HPDE6-E6E7 (cell line): ENCODE measurements at regions not wholly inside any gene's neighbourhood (a gene's known extent, or its start where the extent isn't known, plus 50 kb on each side); places are given as distances from the start of the nearest gene placed in this dataset.
"Not testable (repeated sequence)": the region's sequence is repeated elsewhere in the genome, so short reads cannot be mapped to it uniquely, and the experiment has no call there.

Source experiments
- DNase-seq: peaks from one replicate; pipeline ENCODE4 v3.0.0; 2011; ENCODE audit warnings: missing footprints; ENCODE audit errors: extremely low spot score

DNA sequence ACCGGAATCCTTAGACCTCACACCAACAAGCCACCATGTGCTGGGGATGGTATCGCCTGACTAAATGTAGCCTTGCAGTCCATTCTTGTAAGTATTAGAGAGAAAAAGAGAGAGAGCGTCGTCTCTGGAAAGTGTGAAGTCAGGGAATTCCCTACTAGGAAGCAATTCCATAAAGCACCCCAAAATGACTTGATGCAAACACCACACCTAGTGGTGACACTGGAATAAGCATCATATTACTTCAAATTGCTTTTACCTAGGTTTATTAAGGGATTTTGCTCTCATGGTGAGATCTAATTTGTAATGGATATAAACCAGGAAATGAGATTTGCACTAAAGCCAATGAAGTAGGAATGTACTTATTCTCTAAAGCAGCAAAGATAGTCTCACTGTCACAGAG, 111.4 kb upstream of the METTL9 start:
- not testable (repeated sequence) for DNase-seq

GRCh38 chr16:21499046-21499445, 100.3 kb upstream of the METTL9 start:
- not testable (repeated sequence) for DNase-seq

DNA sequence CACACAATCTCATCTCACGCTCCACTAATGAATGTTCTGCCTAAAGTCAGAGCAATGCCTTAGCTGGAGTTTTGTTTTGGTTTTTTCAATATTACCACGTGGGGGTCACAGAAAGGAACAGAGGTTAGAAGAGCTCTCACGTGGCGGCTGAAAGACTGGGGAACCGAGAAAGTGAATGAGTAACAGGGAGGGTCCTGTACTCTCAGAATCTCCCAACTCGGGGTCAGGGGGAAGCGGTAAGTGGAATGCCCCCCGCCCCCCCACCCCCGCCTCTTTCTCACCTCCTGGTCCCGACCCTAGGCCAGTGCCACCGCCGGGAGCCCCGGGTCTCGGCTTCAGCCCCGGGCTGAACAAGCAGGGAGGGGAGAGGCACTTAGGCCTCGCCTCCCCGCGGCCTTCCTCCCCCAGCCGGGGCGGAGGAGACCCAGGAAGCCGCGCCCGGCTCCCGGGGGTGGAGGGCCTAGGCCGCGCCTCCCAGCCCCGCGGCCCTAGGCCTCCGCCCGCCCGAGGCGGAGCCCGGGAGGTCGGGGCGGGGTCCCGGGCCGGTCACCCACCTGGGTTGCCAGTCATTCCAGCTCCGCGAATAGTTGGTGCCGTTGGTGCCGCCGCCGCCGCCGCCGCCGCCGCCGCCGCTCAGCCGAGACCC, 98.0 kb upstream of the METTL9 start:
- DNase-seq: not testable (repeated sequence)

GRCh38 chr16:21501869-21502667, 97.3 kb upstream of the METTL9 start:
- peak; percentile 99 for DNase-seq

DNA sequence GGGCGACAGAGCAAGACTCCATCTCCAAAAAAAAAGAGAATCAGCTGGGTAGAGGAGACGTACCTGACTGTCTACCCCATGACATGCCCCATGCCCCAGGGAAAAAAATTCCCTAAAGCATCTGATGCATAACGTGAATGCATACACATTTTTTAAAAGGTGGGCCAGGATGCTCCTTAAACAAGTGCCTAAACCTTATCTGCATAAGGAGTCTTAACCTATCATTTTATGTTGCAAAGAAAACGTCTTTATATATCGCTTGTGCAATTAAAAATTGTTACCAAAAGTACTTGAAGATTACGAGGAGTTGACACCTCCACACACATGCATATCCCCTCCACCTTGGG, 95.8 kb upstream of the METTL9 start:
- DNase-seq: not testable (repeated sequence)

GRCh38 chr16:21503941-21504832, 95.2 kb upstream of the METTL9 start:
- DNase-seq: not testable (repeated sequence)

- DNase-seq: not testable (repeated sequence)
Observed at GRCh38 chr16:21505751-21506520, 93.4 kb upstream of the METTL9 start.

- not testable (repeated sequence) for DNase-seq
Observed at GRCh38 chr16:21506857-21507456, 92.4 kb upstream of the METTL9 start.

- DNase-seq: not testable (repeated sequence)
Observed at GRCh38 chr16:21507631-21508305, 91.6 kb upstream of the METTL9 start.

DNA sequence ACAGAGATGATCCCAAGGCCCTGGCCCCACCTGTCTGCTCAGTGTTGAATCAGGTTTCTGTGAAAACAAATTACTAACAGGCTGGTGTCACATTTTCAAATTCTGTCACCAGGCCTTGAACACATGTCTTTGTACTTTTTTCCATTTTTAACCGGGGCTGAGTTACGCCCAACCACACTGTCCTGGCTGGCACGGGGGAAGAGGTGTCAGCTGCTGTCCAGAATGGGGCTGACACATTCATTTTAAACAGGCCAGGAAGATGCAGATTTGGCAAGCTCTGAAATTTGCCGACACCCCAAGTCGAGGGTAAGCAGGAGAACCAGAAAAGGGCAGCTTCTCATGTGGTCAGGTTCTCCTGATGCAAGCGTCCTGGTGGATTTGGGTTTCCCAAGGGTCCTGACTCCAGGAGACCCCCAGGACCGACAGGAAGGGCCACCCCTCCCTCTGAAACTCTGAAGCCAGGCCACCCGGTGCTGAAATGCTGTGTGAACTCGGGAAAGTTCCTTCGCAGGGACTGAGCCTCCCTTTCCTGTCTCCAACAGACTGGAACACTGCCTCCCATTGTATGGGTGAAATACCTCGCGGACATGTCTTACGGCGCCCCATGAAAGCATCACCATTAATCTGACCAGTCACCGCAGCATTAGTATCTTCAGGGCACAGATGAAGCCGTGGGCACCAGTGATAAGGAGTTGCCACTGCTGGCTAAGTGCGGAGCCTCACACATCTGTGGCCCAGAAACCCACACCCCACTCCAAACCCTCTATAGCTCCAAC, 90.5 kb upstream of the METTL9 start:
- not testable (repeated sequence) for DNase-seq

DNA sequence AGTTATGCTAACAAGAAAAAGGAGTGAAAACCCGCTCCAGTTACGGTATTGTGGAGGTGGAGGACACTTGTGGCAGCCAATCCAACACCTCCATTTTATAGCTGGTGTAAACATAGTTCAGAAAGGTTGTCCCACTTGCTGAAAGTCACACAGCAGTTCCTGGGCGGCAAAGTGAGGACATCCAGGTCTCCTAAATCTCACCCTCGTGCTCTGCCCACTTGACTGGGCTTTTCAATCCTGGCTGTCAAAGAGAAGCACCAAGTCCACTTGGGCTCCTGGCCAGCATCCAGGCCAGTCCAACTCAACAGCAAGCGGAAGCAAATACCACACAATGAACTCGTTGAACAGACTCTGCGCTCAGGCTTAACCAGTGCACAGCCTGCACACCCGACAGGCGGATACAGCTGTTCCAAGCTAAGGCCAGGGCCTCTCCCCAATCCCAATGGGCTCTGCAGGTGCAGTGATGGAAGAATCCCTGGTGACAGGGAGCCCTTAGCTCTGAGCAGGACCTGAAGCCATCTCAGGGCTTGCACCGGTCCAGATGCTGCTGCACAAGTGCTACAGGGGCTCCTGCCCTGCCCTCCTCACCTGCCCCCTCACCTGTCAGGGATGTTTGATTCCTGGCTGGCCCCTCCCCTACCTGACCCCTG, 89.8 kb upstream of the METTL9 start:
- not testable (repeated sequence) for DNase-seq

- not testable (repeated sequence) for DNase-seq
Observed at GRCh38 chr16:21510869-21511255, 88.5 kb upstream of the METTL9 start.

- not testable (repeated sequence) for DNase-seq
Observed at GRCh38 chr16:21511315-21512210, 87.8 kb upstream of the METTL9 start.

DNA sequence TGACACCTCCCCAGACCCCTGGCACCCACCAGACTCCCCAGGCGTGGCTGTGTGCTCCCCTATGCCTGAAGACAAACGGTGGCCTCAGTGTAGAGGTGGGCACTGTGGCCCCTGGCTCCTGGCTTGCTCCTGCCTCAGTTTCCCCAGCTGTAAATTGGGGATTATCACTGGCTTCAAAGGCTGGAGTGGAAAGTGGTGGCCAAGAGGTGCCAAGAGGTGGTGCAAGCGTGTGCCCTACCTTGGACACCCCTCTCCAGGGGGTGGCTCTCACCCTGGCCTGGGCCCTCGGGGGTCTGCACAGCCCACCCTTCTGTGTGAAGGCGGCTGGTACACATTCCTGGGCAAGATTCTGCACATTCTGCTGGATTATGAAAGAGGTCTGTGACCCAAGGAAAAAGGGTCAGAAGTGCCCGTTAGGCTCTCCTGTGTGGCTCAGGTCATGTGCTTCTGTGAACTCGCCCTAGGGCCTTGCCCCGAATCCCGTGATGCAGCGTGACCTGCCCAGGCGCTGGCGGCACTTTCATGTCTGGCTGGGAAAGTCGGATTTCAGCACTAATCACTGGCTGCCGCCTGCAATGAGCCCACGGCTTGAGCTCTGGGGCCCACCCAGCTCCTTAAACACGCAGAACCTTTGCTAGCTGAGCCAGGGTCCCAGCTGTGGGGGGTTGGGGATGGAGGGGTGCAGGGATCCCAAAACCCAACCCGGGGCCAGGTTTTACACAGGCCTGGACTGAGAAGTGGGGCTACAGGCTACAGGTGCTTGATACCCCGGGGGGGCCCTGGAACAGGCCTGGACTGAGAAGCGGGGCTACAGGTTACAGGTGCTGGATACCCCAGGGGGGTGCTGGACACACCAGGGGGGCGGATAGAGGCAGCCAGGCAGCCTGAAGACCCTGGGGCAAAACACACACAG, 86.8 kb upstream of the METTL9 start:
- not testable (repeated sequence) for DNase-seq

DNA sequence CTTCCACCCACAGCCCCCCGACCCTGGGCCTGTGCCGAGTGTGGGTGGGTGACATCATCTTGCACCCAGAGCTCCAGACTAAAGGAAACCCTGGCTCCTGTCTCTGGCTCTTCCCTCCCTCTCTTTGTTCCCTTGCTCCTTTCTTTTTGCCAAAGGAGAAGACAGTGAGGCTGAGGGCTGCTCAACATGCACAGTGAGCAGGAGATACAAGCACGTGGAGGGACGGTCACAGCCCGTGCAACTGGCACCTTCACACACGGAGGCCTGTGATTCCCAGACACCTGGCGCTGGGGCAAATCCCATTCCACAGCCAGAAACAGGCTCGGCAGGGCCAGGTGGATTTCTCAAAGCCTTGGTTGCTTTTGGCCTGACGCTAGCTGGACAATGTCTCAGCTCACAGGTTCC, 86.0 kb upstream of the METTL9 start:
- DNase-seq: not testable (repeated sequence)

GRCh38 chr16:21513812-21514473, 85.4 kb upstream of the METTL9 start:
- DNase-seq: not testable (repeated sequence)
